ENCODE measurements at regions not wholly inside any gene's neighbourhood (a gene's known extent, or its start where the extent isn't known, plus 50 kb on each side); places are given as distances from the start of the nearest gene placed in this dataset.

- TF ChIP-seq EZH2phosphoT487 (IDR thresholded peaks at IDR 0.05; ENCODE audit: unreplicated experiment) (no peak), EZH2 (IDR thresholded peaks at IDR 0.05; ENCODE audit: low read depth, unreplicated experiment) (no peak)
- TF ChIP-seq, protein P1, sequence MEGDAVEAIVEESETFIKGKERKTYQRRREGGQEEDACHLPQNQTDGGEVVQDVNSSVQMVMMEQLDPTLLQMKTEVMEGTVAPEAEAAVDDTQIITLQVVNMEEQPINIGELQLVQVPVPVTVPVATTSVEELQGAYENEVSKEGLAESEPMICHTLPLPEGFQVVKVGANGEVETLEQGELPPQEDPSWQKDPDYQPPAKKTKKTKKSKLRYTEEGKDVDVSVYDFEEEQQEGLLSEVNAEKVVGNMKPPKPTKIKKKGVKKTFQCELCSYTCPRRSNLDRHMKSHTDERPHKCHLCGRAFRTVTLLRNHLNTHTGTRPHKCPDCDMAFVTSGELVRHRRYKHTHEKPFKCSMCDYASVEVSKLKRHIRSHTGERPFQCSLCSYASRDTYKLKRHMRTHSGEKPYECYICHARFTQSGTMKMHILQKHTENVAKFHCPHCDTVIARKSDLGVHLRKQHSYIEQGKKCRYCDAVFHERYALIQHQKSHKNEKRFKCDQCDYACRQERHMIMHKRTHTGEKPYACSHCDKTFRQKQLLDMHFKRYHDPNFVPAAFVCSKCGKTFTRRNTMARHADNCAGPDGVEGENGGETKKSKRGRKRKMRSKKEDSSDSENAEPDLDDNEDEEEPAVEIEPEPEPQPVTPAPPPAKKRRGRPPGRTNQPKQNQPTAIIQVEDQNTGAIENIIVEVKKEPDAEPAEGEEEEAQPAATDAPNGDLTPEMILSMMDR (conservative IDR thresholded peaks at IDR 0.05; ENCODE audit: low read depth in 2 of 2): no peak
These were observed 128.0 kb upstream of the CBLB start for GRCh38 chr3:105996781-105997180.

All from GM23338 (cell line).